Activated naive CD8-positive, alpha-beta T cell treated with anti-CD3 and anti-CD28 coated beads, Interleukin-2, amount 50 U/mL, for 24 hours (primary cell): ENCODE measurements at regions not wholly inside any gene's neighbourhood (a gene's known extent, or its start where the extent isn't known, plus 50 kb on each side); places are given as distances from the start of the nearest gene placed in this dataset.
"Not testable (repeated sequence)": the region's sequence is repeated elsewhere in the genome, so short reads cannot be mapped to it uniquely, and the experiment has no call there.

Experiments
- ATAC-seq: fragments of 150-1000 bp; cut with Tn5 transposase; one replicate; pipeline ENCODE4 v1.10.0; 2021
- DNase-seq: peaks from one replicate; pipeline ENCODE4 v3.0.0; 2021
- H3K27ac Mint-ChIP-seq: one replicate; pipeline ENCODE4 v1.8.0; 2021; ENCODE audit warnings: mild to moderate bottlenecking, mixed read lengths
- H3K27me3 Mint-ChIP-seq: one replicate; pipeline ENCODE4 v1.8.0; 2021; ENCODE audit warnings: mixed read lengths
- H3K36me3 Mint-ChIP-seq: one replicate; pipeline ENCODE4 v1.8.0; 2021; ENCODE audit warnings: low read depth, mixed read lengths
- H3K4me1 Mint-ChIP-seq: one replicate; pipeline ENCODE4 v1.8.0; 2021; ENCODE audit warnings: mixed read lengths
- H3K4me3 Mint-ChIP-seq: one replicate; pipeline ENCODE4 v1.8.0; 2021; ENCODE audit warnings: mild to moderate bottlenecking, moderate library complexity, mixed read lengths
- H3K9me3 Mint-ChIP-seq: one replicate; pipeline ENCODE4 v1.8.0; 2021; ENCODE audit warnings: mixed read lengths

DNA sequence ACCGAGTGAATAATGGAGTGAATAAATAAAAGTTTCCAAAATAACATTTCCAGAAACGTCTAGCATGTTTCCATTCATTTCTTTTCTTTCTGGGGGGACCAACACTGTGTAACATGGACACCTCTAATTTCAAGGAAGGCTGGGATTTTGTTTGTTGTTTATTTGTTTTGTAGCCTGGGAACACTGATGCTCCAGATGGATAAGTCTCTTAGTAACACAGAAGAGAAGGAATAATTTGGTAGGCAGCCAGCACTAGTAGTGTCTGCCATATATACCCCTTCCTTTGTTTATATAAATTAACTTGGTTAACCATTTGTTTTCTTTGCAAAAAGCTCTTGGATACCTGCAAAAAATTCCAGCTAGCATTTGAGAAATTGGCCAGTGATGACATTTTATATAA, 411.4 kb upstream of the DEPDC1 start:
- no peaks in the 10 kb centered on the region for H3K27me3 Mint-ChIP-seq
- no peak for DNase-seq
- H3K4me3 Mint-ChIP-seq, result no peak overlapping the region
- no peaks in the 10 kb centered on the region for H3K36me3 Mint-ChIP-seq
- peaks cover 7% of the 10 kb centered on the region for H3K9me3 Mint-ChIP-seq
- no peak overlapping the region for H3K27ac Mint-ChIP-seq
- no peaks in the 10 kb centered on the region for H3K4me1 Mint-ChIP-seq
- ATAC-seq, result no peak

DNA sequence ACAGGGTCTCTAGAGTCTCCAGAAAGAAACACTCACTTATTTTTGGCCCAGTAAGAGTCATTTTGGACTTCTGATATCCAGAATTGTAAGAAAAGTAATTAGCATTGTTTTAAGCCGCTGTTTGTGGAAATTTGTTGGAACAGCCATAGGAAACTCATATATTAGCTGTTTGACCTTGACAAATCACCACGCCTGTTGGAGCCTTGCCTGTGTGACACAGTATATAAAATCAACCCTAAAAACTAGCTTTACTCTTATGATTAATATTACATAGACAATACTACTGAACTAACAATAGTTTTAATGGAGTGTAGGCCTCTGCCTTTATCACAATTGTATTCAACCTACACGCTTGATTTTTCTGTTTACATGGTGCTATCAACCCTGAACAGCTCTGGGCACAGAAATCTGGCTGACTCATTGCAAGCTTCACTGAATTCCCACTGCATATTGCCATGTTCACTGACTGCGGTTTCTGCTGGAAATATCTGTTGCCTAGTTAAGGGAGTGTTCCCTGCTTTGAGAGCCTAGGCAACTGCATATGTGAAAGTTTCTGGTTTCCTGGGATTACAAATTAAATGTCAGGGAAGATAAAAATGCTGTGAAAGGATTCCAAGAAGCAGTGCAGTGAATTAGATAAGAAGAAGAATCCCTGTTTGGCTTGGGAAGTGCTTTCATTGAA, 419.5 kb upstream of the DEPDC1 start:
- Mint-ChIP-seq H3K4me3 (no peak overlapping the region), H3K9me3 (peaks cover 8% of the 10 kb centered on the region), H3K4me1 (no peaks in the 10 kb centered on the region), H3K27me3 (no peaks in the 10 kb centered on the region), H3K27ac (no peak overlapping the region), H3K36me3 (no peaks in the 10 kb centered on the region)
- no peak for DNase-seq
- no peak for ATAC-seq

DNA sequence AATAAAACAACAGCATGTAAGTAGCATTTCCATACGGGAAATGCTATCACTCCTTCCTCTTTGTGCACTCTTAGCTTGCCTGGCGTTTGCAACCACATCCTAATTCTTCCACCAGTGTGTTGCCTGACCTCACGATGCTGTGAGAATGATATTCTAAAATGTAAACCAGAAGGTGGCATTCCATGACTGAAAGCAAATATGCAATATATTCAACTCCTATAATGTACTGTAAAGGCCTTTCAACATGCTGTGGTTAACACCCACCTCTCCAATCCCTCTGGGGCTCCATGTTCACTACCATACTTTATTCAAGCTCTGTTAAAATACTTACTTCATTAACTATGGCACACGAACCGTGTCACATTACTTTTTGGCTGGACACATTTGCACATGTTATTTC, 420.6 kb upstream of the DEPDC1 start:
- H3K9me3 Mint-ChIP-seq, result peaks cover 8% of the 10 kb centered on the region
- no peaks in the 10 kb centered on the region for H3K4me1 Mint-ChIP-seq
- H3K27me3 Mint-ChIP-seq, result no peaks in the 10 kb centered on the region
- no peaks in the 10 kb centered on the region for H3K36me3 Mint-ChIP-seq
- DNase-seq (no peak), ATAC-seq (no peak)
- H3K27ac Mint-ChIP-seq, result no peak overlapping the region
- no peak overlapping the region for H3K4me3 Mint-ChIP-seq

DNA sequence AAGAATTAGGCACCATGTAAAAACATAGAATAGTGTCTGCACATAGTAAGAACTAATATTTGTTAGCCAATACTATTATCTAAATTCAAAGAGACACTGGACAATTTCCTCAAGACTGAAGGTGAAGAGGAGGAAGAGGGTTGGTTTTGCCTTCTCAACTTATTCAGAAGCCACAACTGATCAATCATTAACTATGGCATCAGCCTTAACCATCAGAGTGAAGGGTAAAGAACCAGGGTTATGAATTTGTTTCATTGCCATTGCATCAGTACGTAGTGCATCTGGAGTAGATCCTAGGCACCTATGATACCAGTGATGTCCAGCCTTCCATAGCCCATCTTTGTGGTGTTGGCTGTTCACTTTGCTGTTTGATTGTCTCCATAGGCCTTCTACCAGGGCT, 421.7 kb upstream of the DEPDC1 start:
- no peaks in the 10 kb centered on the region for H3K4me1 Mint-ChIP-seq
- H3K36me3 Mint-ChIP-seq, result no peaks in the 10 kb centered on the region
- no peak for DNase-seq
- H3K9me3 Mint-ChIP-seq, result peaks cover 8% of the 10 kb centered on the region
- H3K4me3 Mint-ChIP-seq, result no peak overlapping the region
- no peak overlapping the region for H3K27ac Mint-ChIP-seq
- no peak for ATAC-seq
- no peaks in the 10 kb centered on the region for H3K27me3 Mint-ChIP-seq

DNA sequence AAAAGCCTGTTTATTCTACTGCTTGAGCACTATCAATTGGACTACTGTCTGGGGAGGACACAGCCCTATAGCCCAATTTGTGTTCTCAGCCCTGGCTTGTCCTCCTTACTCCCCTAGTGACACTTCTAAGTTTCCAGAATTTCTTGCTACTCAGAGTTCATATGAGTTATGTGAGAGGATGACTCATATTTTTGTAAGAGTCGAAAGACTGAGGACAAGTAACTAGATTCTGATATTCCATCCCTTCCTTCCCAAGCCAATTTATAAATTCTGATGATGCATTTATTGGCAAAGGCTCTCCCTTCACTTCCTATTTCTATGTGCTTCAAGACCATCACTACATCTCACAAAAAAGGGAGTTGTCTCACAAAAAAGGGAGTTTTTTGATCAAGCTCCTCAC, 422.2 kb upstream of the DEPDC1 start:
- ATAC-seq, result no peak

DNA sequence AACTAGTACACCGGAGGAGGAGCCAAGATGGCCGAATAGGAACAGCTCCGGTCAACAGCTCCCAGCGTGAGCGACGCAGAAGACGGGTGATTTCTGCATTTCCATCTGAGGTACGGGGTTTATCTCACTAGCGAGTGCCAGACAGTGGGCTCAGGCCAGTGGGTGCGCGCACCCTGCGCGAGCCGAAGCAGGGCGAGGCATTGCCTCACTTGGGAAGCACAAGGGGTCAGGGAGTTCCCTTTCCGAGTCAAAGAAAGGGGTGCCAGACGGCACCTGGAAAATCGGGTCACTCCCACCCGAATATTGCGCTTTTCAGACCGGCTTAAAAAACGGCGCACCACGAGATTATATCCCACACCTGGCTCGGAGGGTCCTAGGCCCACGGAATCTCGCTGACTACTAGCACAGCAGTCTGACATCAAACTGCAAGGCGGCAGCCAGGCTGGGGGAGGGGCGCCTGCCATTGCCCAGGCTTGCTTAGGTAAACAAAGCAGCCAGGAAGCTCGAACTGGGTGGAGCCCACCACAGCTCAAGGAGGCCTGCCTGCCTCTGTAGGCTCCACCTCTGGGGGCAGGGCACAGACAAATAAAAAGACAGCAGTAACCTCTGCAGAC, 426.7 kb upstream of the DEPDC1 start:
- not testable (repeated sequence) for H3K36me3 Mint-ChIP-seq, ATAC-seq, H3K4me1 Mint-ChIP-seq, H3K9me3 Mint-ChIP-seq, H3K4me3 Mint-ChIP-seq, H3K27ac Mint-ChIP-seq, H3K27me3 Mint-ChIP-seq, DNase-seq

More for the DNA sequence above, 422.2 kb upstream of the DEPDC1 start:
- no peak for DNase-seq
- H3K27ac Mint-ChIP-seq, result no peak overlapping the region
- H3K36me3 Mint-ChIP-seq, result no peaks in the 10 kb centered on the region
- no peak overlapping the region for H3K4me3 Mint-ChIP-seq
- H3K9me3 Mint-ChIP-seq, result peaks cover 8% of the 10 kb centered on the region
- no peaks in the 10 kb centered on the region for H3K4me1 Mint-ChIP-seq
- no peaks in the 10 kb centered on the region for H3K27me3 Mint-ChIP-seq

DNA sequence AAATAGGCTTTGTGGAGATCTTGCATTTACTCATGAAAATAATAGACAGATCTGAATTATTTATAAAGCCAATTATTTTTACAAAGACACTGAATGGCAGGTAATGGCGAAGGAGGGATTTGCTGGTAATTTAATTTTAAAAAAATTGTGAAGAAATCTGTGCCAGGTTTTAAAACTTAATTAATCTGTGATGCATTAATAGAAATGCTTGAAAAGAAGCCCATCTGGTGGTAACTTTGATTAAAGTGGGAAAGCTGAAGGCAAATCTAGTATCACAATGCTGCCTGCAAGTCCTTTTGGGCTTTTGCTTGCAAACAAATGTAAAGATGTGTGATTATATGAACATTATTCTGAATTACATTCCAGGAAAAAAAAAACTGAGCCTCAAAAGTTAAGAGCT, 433.2 kb upstream of the DEPDC1 start:
- no peak for DNase-seq
- no peak for ATAC-seq
- peaks cover 4% of the 10 kb centered on the region for H3K9me3 Mint-ChIP-seq
- H3K27me3 Mint-ChIP-seq, result no peaks in the 10 kb centered on the region
- no peak overlapping the region for H3K4me3 Mint-ChIP-seq
- no peak overlapping the region for H3K27ac Mint-ChIP-seq
- no peaks in the 10 kb centered on the region for H3K36me3 Mint-ChIP-seq
- H3K4me1 Mint-ChIP-seq, result no peaks in the 10 kb centered on the region

DNA sequence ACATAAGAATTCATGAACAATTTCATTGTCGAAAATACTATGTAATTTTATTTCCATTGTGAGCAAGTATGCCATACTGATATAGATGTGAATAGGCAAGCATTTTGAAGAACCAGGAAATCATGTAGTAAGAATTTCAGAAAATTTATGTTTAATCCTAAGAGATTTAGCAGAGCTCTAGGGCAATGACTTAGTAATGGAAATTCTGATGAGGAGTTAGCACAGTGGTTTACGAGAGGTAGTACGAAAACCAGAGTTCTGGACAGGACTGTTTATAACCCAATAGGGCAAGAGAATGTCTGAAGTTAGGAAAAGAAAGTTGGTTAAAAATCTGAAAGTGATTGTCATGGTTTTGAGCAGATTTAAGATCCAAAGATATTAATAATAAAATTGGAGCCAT, 439.6 kb upstream of the DEPDC1 start:
- Mint-ChIP-seq H3K27ac (no peak overlapping the region), H3K27me3 (no peaks in the 10 kb centered on the region), H3K9me3 (peaks cover 15% of the 10 kb centered on the region), H3K4me1 (no peaks in the 10 kb centered on the region), H3K4me3 (no peak overlapping the region), H3K36me3 (no peaks in the 10 kb centered on the region)
- ATAC-seq (no peak), DNase-seq (no peak)

DNA sequence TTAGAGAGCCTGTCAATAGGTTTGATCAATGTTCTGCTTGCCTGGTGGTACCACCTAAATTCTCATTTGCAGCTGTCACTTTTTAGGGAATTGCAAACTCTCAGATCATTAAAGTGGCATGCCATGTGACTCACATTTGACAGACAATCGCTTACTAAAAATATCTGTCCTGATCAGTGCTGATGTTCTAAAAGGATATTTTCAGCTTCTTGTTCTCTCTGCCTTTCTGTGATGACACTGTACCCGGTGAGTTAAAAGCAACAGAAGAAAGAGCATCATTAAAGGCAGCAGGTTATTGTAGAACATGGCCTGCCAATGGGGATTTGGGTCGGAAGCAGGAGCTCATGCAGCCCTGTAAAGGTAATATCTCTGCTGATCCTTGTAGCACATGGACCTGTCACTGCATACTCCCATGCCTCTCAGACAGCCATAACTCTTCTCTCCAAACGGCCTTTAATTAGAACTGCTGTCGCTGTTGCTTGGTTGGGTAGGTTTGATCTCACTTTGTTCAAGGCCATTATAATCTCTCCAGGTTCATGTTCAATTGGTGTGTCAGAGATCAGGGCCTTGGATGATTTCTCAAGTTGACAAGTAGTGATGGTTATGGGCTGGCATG, 441.3 kb upstream of the DEPDC1 start:
- H3K27ac Mint-ChIP-seq, result no peak overlapping the region

DNA sequence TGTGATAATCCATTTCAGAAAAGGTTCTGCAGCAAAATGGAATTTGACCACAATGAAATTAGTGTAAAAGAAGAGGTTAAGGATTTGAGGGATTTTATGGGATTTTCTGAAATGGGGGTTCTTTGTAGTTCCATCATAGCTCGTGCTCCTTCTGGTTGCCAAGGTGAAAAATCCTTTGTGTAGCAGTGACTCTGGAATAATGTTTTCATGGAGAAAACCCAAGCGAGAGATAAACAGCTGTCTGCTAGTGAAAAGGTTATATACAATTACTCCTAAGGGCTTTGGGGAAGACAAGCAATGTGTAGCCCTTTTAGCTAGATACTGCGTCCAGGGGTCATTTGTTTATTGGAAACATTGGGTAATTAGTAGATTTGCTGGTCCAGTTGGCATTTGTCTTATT, 453.2 kb upstream of the DEPDC1 start:
- H3K9me3 Mint-ChIP-seq, result peaks cover 4% of the 10 kb centered on the region

More for the DNA sequence above, 441.3 kb upstream of the DEPDC1 start:
- DNase-seq (no peak), ATAC-seq (no peak)
- H3K4me1 Mint-ChIP-seq, result no peaks in the 10 kb centered on the region
- no peaks in the 10 kb centered on the region for H3K27me3 Mint-ChIP-seq
- H3K36me3 Mint-ChIP-seq, result no peaks in the 10 kb centered on the region
- no peak overlapping the region for H3K4me3 Mint-ChIP-seq
- H3K9me3 Mint-ChIP-seq, result peaks cover 10% of the 10 kb centered on the region

DNA sequence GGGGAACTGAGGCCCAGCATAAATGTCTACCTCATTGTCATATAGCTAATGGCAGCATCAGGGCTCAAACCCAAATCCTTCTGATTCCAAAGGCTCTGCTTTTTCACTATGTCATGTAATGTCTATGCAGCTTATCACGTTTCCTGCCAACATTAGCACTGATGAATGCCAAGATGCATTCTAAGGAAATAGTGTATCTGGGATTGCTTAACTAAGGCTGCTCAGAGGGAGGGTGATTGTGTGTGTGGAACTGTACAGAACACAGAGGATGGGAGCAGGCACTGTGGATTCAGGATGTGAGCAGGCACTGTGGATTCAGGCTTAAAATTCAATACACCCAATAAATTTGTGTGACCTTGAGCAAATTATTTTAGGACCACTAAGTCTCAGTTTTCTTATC, 456.4 kb upstream of the DEPDC1 start:
- H3K27me3 Mint-ChIP-seq, result no peaks in the 10 kb centered on the region
- H3K27ac Mint-ChIP-seq, result no peak overlapping the region
- no peaks in the 10 kb centered on the region for H3K36me3 Mint-ChIP-seq
- no peak overlapping the region for H3K4me3 Mint-ChIP-seq
- H3K4me1 Mint-ChIP-seq, result no peaks in the 10 kb centered on the region
- DNase-seq (no peak), ATAC-seq (no peak)
- peaks cover 4% of the 10 kb centered on the region for H3K9me3 Mint-ChIP-seq

More for the DNA sequence above, 453.2 kb upstream of the DEPDC1 start:
- H3K27me3 Mint-ChIP-seq, result no peaks in the 10 kb centered on the region
- ATAC-seq (no peak), DNase-seq (no peak)
- no peak overlapping the region for H3K27ac Mint-ChIP-seq
- H3K4me1 Mint-ChIP-seq, result no peaks in the 10 kb centered on the region
- no peak overlapping the region for H3K4me3 Mint-ChIP-seq
- H3K36me3 Mint-ChIP-seq, result no peaks in the 10 kb centered on the region

DNA sequence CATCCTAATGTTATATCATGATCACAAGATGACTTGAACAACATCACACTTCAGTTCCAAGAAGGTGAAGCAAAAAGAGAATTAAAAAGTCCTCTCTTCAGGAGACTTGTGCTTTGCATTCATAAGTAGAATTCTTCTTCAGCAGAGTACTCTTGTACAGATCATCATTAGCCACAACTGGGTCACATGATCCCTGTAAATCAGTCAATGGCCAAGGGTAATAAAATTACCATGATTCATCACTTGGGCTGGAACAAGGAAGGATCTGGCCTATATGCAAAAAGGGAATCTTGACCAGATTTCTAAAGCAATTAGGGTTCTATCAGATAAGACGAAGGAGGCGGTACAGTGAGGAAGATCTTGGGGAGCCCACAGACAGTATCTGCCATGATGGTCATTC, 458.0 kb upstream of the DEPDC1 start:
- H3K36me3 Mint-ChIP-seq, result no peaks in the 10 kb centered on the region
- peaks cover 4% of the 10 kb centered on the region for H3K9me3 Mint-ChIP-seq
- no peak for ATAC-seq
- DNase-seq, result no peak
- no peaks in the 10 kb centered on the region for H3K4me1 Mint-ChIP-seq
- no peaks in the 10 kb centered on the region for H3K27me3 Mint-ChIP-seq
- H3K27ac Mint-ChIP-seq, result no peak overlapping the region
- no peak overlapping the region for H3K4me3 Mint-ChIP-seq

DNA sequence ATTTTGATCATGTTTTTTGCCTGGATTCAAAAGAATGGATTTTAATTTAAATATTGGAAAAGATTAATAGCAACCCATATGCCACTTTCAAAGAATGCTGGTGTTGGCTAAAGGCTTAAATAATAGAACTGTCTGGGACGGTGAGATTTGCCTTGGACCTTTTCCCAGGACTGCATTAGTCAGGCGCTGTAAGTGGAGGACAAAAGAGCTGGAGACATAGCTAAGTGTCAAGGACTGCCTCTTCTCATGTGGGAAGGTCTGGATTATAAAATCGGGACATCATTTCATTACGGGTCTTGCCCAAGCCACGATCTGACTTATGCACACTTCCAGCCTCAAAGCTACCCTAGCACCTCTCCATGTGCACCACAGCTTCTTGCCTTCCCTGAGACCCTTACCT, 458.5 kb upstream of the DEPDC1 start:
- Mint-ChIP-seq H3K4me3 (no peak overlapping the region), H3K36me3 (no peaks in the 10 kb centered on the region), H3K4me1 (no peaks in the 10 kb centered on the region), H3K27ac (no peak overlapping the region), H3K9me3 (peaks cover 4% of the 10 kb centered on the region), H3K27me3 (no peaks in the 10 kb centered on the region)
- ATAC-seq (no peak), DNase-seq (no peak)

DNA sequence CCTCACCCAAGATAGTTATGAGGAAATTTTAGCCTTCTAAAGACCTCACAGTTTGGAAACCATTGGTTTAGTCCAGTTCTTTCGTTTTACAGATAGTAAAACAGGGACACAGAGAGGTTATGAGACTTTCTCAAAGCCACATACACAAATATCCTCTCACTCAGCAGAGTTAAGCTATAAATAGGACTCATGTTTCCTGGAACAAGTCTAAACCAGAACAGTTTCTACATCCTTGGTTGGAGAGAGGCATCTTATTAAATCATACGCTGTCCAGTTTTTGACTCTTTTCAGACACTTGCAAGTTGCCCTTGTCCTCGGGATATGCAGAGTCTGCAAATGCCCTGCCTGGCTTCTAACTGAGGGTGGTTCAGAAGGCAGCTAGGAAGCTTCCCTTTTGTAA, 462.1 kb upstream of the DEPDC1 start:
- no peaks in the 10 kb centered on the region for H3K27me3 Mint-ChIP-seq
- no peaks in the 10 kb centered on the region for H3K4me1 Mint-ChIP-seq
- no peak for ATAC-seq
- H3K36me3 Mint-ChIP-seq, result no peaks in the 10 kb centered on the region
- H3K4me3 Mint-ChIP-seq, result no peak overlapping the region
- H3K9me3 Mint-ChIP-seq, result peaks cover 6% of the 10 kb centered on the region
- no peak overlapping the region for H3K27ac Mint-ChIP-seq
- no peak for DNase-seq

DNA sequence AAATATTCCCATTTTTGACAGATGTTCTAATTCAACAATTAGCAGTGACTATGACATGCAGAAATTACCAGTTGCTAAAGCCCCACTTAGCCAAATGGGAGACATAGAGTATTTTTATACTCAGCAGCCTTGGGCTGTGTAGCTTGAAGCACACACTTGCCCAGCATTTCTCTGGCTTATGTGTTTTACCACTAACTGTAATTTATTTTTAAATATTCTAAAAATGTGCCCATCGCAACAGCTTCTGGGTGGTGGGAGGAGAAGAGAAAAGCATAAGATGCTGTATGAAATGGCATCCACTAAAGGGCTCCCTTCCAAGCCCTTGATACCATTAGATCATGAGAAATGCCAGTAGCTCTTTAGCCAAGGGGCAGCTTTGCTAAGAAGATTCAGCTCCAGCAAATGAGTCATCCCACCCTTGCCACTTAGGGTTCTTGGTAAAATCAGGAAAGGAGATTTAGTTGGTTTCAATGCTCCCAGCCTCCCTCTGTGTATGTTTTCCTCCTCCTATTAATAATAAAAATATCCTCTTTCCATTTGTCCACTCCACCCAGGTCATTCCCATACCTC, 462.7 kb upstream of the DEPDC1 start:
- Mint-ChIP-seq H3K36me3 (no peaks in the 10 kb centered on the region), H3K4me1 (no peaks in the 10 kb centered on the region), H3K27me3 (no peaks in the 10 kb centered on the region), H3K27ac (no peak overlapping the region), H3K9me3 (peaks cover 6% of the 10 kb centered on the region), H3K4me3 (no peak overlapping the region)
- no peak for ATAC-seq
- DNase-seq, result no peak
